Mucosa of rectum (tissue), 2 donors: ENCODE measurements at regions not wholly inside any gene's neighbourhood (a gene's known extent, or its start where the extent isn't known, plus 50 kb on each side); places are given as distances from the start of the nearest gene placed in this dataset.
"Not testable (repeated sequence)": the region's sequence is repeated elsewhere in the genome, so short reads cannot be mapped to it uniquely, and the experiment has no call there.

Experiments used
- H3K27ac ChIP-seq, 2 donors: one replicate each; pipeline ENCODE4 v1.7.0; 2013; ENCODE audit warnings: inconsistent platforms in 2 of 2, low read depth in 2 of 2, low read length in 2 of 2
- H3K27me3 ChIP-seq, 2 donors: one replicate each; pipeline ENCODE4 v1.7.0; 2013; ENCODE audit warnings: low read length in 2 of 2; ENCODE audit not compliant: control insufficient read depth in 2 of 2, insufficient read depth in 2 of 2
- H3K36me3 ChIP-seq, 2 donors: one replicate each; pipeline ENCODE4 v1.7.0; 2013; ENCODE audit warnings: low read length in 2 of 2; ENCODE audit not compliant: control insufficient read depth in 2 of 2, insufficient read depth in 2 of 2
- H3K4me1 ChIP-seq, 2 donors: one replicate each; pipeline ENCODE4 v1.7.0; 2013; ENCODE audit warnings: low read length in 2 of 2, mild to moderate bottlenecking in 1 of 2; ENCODE audit not compliant: control insufficient read depth in 2 of 2, insufficient read depth in 2 of 2
- H3K4me3 ChIP-seq, 2 donors: one replicate each; pipeline ENCODE4 v1.7.0; 2013; ENCODE audit warnings: low read length in 2 of 2
- H3K9ac ChIP-seq, 2 donors: one replicate each; pipeline ENCODE4 v1.7.0; 2013; ENCODE audit warnings: low read length in 2 of 2, low read depth in 1 of 2, mild to moderate bottlenecking in 1 of 2
- H3K9me3 ChIP-seq, 2 donors: one replicate each; pipeline ENCODE4 v1.7.0; 2013; ENCODE audit warnings: low read length in 2 of 2; ENCODE audit not compliant: control insufficient read depth in 2 of 2
- donor health status: healthy.
- donor health status: Normal muscosa, but diverticular disease.

- Histone ChIP-seq H3K4me1 (no peaks in the 10 kb centered on the region), H3K9me3 (no peaks in the 10 kb centered on the region), H3K9ac (no peak overlapping the region), H3K36me3 (no peaks in the 10 kb centered on the region), H3K4me3 (no peak overlapping the region), H3K27me3 (no peaks in the 10 kb centered on the region), H3K27ac (no peak overlapping the region)
Measured at GRCh38 chr17:68766640-68767039, 165.5 kb upstream of the FAM20A start.

- Histone ChIP-seq H3K27ac (no peak overlapping the region), H3K27me3 (no peaks in the 10 kb centered on the region), H3K36me3 (no peaks in the 10 kb centered on the region), H3K9ac (no peak overlapping the region), H3K4me1 (peaks cover 0 to 4% of the 10 kb centered on the region in 2 donors), H3K9me3 (no peaks in the 10 kb centered on the region), H3K4me3 (no peak overlapping the region)
Measured at GRCh38 chr17:68763562-68763961, 162.4 kb upstream of the FAM20A start.

- Histone ChIP-seq H3K4me1 (peaks cover 0 to 4% of the 10 kb centered on the region in 2 donors), H3K9ac (no peak overlapping the region), H3K4me3 (no peak overlapping the region), H3K9me3 (no peaks in the 10 kb centered on the region), H3K27me3 (no peaks in the 10 kb centered on the region), H3K27ac (no peak overlapping the region), H3K36me3 (no peaks in the 10 kb centered on the region)
Measured at GRCh38 chr17:68762911-68763310, 161.7 kb upstream of the FAM20A start.

GRCh38 chr17:68760141-68760475 is 158.9 kb upstream of the FAM20A start:
- peaks cover 0 to 4% of the 10 kb centered on the region in 2 donors for H3K4me1 ChIP-seq
- no peaks in the 10 kb centered on the region for H3K36me3 ChIP-seq
- no peak overlapping the region for H3K27ac ChIP-seq
- no peaks in the 10 kb centered on the region for H3K27me3 ChIP-seq
- H3K9me3 ChIP-seq, result no peaks in the 10 kb centered on the region
- H3K9ac ChIP-seq, result no peak overlapping the region
- H3K4me3 ChIP-seq, result no peak overlapping the region

GRCh38 chr17:68759343-68760140 is 158.4 kb upstream of the FAM20A start:
- Histone ChIP-seq H3K9me3 (no peaks in the 10 kb centered on the region), H3K36me3 (no peaks in the 10 kb centered on the region), H3K4me3 (peak overlapping the region; percentile 35 to 49), H3K27me3 (no peaks in the 10 kb centered on the region), H3K27ac (peak overlapping the region; percentile 7 to 48), H3K9ac (peak overlapping the region; percentile 14 to 36), H3K4me1 (peaks cover 0 to 4% of the 10 kb centered on the region in 2 donors)

GRCh38 chr17:68759002-68759342 is 157.8 kb upstream of the FAM20A start:
- Histone ChIP-seq H3K9ac (peak overlapping the region in 1 of 2 donors; percentile 14), H3K27me3 (no peaks in the 10 kb centered on the region), H3K36me3 (no peaks in the 10 kb centered on the region), H3K4me1 (peaks cover 0 to 4% of the 10 kb centered on the region in 2 donors), H3K4me3 (no peak overlapping the region), H3K9me3 (no peaks in the 10 kb centered on the region), H3K27ac (peak overlapping the region; percentile 7 to 48)

- not testable (repeated sequence) for H3K4me1 ChIP-seq, H3K36me3 ChIP-seq, H3K4me3 ChIP-seq, H3K27ac ChIP-seq, H3K27me3 ChIP-seq, H3K9ac ChIP-seq, H3K9me3 ChIP-seq
Measured at GRCh38 chr17:68757866-68758757, 156.9 kb upstream of the FAM20A start.

GRCh38 chr17:68753985-68754769 is 153.0 kb upstream of the FAM20A start:
- no peak overlapping the region for H3K4me3 ChIP-seq
- no peaks in the 10 kb centered on the region for H3K4me1 ChIP-seq
- H3K27me3 ChIP-seq, result no peaks in the 10 kb centered on the region
- H3K9ac ChIP-seq, result no peak overlapping the region
- no peaks in the 10 kb centered on the region for H3K9me3 ChIP-seq
- H3K36me3 ChIP-seq, result no peaks in the 10 kb centered on the region
- no peak overlapping the region for H3K27ac ChIP-seq

GRCh38 chr17:68750208-68750562 is 149.0 kb upstream of the FAM20A start:
- Histone ChIP-seq H3K4me1 (no peaks in the 10 kb centered on the region), H3K27me3 (no peaks in the 10 kb centered on the region), H3K9ac (no peak overlapping the region), H3K27ac (peak overlapping the region in 1 of 2 donors; percentile 7), H3K9me3 (no peaks in the 10 kb centered on the region), H3K36me3 (no peaks in the 10 kb centered on the region), H3K4me3 (peak overlapping the region in 1 of 2 donors; percentile 5)
